OCI-LY3 (cell line): ENCODE measurements at regions not wholly inside any gene's neighbourhood (a gene's known extent, or its start where the extent isn't known, plus 50 kb on each side); places are given as distances from the start of the nearest gene placed in this dataset.

Experiments used
- H2AFZ ChIP-seq: fragments of 200-600, 300-600 bp; shearing (Covaris generic); 2 replicates; pipeline ENCODE4 v1.6.0; 2014; ENCODE audit warnings: antibody characterized with exemption, low read depth, low read length
- H3K27ac ChIP-seq: fragments of 200-600, 300-600 bp; sonication (generic); 2 replicates; pipeline ENCODE4 v1.5.1; 2014; ENCODE audit warnings: mild to moderate bottlenecking, low read length, moderate library complexity, mixed read lengths
- H3K27me3 ChIP-seq: fragments of 200-600, 300-600 bp; sonication (generic); 2 replicates; pipeline ENCODE4 v1.6.1; 2014; ENCODE audit warnings: low read depth, low read length, mixed read lengths
- H3K36me3 ChIP-seq: fragments of 200-600, 300-600 bp; sonication (generic); replicated peaks from 2 replicates; pipeline ENCODE3; 2014; ENCODE audit warnings: low read depth, low read length, mixed read lengths
- H3K4me1 ChIP-seq: fragments of 300-600, 200-600 bp; sonication (generic); 2 replicates; pipeline ENCODE4 v1.6.1; 2014; ENCODE audit warnings: low read length, mixed read lengths
- H3K4me2 ChIP-seq: fragments of 200-600, 300-600 bp; sonication (generic); 2 replicates; pipeline ENCODE4 v1.6.1; 2014; ENCODE audit warnings: low read length, mixed read lengths
- H3K4me3 ChIP-seq: fragments of 300-600, 200-600 bp; sonication (generic); 2 replicates; pipeline ENCODE4 v1.5.1; 2014; ENCODE audit warnings: antibody characterized with exemption, mild to moderate bottlenecking, low read length, moderate library complexity
- H3K79me2 ChIP-seq: fragments of 300-600, 200-600 bp; shearing (Covaris generic); 2 replicates; pipeline ENCODE4 v1.6.1; 2014; ENCODE audit warnings: mild to moderate bottlenecking, low read length, mixed read lengths
- H3K9ac ChIP-seq: fragments of 300-600, 200-600 bp; shearing (Covaris generic); 2 replicates; pipeline ENCODE4 v1.6.0; 2014; ENCODE audit warnings: mild to moderate bottlenecking, low read length, moderate library complexity
- H3K9me3 ChIP-seq: fragments of 200-600, 300-600 bp; shearing (Covaris generic); 2 replicates; pipeline ENCODE4 v1.6.1; 2014; ENCODE audit warnings: low read length, mixed read lengths; ENCODE audit not compliant: insufficient read depth
- H4K20me1 ChIP-seq: fragments of 200-600, 300-600 bp; sonication (generic); 2 replicates; pipeline ENCODE4 v1.6.1; 2016; ENCODE audit warnings: low read length, mixed read lengths; ENCODE audit not compliant: insufficient read depth
- EZH2phosphoT487 ChIP-seq: fragments of 200-600 bp; shearing (Covaris generic); IDR thresholded peaks from 2 replicates; pipeline ENCODE4 v1.6.1; 2018; ENCODE audit warnings: antibody characterized with exemption, mixed run types, low read depth
- TF ChIP-seq, protein P1 (sequence below): fragments of 200-600, 300-600 bp; sonication (generic); IDR thresholded peaks from 2 replicates; pipeline ENCODE4 v1.5.1; 2014; ENCODE audit warnings: antibody characterized with exemption, low read length, low read depth

DNA sequence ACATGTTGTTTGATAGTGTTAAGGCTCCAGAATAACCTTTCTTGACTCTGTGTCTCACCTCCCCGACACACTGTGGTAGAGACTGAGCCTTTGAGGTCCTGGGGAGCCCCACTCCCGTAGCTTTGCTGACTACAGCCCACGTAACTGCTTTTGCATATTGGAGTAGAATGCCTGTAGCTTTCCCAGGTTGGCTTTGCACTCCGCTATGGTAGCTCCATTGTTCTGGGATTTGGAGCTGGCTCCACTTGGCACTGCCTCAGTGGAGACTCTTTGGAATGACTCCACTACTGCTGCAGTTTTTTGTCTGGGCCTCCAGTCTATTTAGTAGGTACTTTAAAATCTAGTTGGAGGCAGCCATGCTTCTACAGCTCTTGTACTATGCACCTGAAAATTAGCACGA is 56.2 kb upstream of the ANXA1 start:
- Histone ChIP-seq H3K4me1 (no peaks in the 10 kb centered on the region), H3K79me2 (no peaks in the 10 kb centered on the region), H3K9ac (no peak overlapping the region), H3K4me3 (no peak overlapping the region), H3K36me3 (no peaks in the 10 kb centered on the region), H3K9me3 (no peaks in the 10 kb centered on the region), H2AFZ (no peak overlapping the region), H3K4me2 (no peak overlapping the region), H3K27ac (no peak overlapping the region), H4K20me1 (no peaks in the 10 kb centered on the region), H3K27me3 (no peaks in the 10 kb centered on the region)
- TF ChIP-seq, protein P1, sequence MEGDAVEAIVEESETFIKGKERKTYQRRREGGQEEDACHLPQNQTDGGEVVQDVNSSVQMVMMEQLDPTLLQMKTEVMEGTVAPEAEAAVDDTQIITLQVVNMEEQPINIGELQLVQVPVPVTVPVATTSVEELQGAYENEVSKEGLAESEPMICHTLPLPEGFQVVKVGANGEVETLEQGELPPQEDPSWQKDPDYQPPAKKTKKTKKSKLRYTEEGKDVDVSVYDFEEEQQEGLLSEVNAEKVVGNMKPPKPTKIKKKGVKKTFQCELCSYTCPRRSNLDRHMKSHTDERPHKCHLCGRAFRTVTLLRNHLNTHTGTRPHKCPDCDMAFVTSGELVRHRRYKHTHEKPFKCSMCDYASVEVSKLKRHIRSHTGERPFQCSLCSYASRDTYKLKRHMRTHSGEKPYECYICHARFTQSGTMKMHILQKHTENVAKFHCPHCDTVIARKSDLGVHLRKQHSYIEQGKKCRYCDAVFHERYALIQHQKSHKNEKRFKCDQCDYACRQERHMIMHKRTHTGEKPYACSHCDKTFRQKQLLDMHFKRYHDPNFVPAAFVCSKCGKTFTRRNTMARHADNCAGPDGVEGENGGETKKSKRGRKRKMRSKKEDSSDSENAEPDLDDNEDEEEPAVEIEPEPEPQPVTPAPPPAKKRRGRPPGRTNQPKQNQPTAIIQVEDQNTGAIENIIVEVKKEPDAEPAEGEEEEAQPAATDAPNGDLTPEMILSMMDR: no peak
- TF ChIP-seq EZH2phosphoT487: no peak

DNA sequence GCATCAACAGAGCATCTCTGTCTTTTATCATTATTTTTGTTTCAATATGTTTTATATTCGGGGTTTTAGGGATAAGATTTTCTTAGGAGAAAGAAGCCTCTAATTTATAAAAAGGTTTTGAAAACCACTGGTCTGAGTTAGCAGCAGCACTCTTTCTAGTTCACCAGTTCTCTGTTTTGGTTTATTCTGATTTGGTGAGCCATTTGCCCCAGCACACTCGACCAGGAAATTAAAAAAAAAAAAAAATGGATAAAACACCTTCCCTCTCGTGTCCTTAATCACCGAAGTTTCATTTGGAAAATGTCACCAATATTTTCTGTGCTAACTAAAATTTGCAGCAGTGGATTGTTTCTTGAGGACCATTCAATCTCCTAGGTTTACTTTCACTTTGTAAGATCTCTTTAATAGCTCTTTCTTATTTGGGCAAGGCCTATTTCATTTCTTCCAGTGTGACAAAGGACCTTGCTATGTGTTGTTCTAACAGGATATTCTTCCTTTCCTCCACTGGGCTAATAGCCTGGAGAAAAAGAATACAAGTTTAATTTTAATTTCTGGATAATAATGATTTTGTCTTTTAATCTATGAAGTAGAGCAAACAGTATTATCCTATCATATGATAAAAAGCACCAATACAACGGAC is 57.8 kb upstream of the ANXA1 start:
- H3K9ac ChIP-seq: peak overlapping the region; percentile 12; the same call in 1 of the 2 replicates
- no peaks in the 10 kb centered on the region for H3K4me1 ChIP-seq
- no peak overlapping the region for H3K27ac ChIP-seq
- H3K27me3 ChIP-seq: no peaks in the 10 kb centered on the region
- peak overlapping the region; percentile 50 for H3K4me2 ChIP-seq
- no peaks in the 10 kb centered on the region for H3K79me2 ChIP-seq
- H4K20me1 ChIP-seq: no peaks in the 10 kb centered on the region
- TF ChIP-seq EZH2phosphoT487: no peak
- TF ChIP-seq, protein P1: no peak
- peak overlapping the region; percentile 59; the same call in 1 of the 2 replicates for H2AFZ ChIP-seq
- no peaks in the 10 kb centered on the region for H3K36me3 ChIP-seq
- H3K9me3 ChIP-seq: no peaks in the 10 kb centered on the region
- H3K4me3 ChIP-seq: peak overlapping the region; percentile 50

- H4K20me1 ChIP-seq: no peaks in the 10 kb centered on the region
- peak overlapping the region; percentile 59; the same call in 1 of the 2 replicates for H2AFZ ChIP-seq
- H3K9ac ChIP-seq: no peak overlapping the region
- no peaks in the 10 kb centered on the region for H3K9me3 ChIP-seq
- peak overlapping the region; percentile 50 for H3K4me3 ChIP-seq
- H3K4me2 ChIP-seq: peak overlapping the region; percentile 50
- H3K27me3 ChIP-seq: no peaks in the 10 kb centered on the region
- no peaks in the 10 kb centered on the region for H3K79me2 ChIP-seq
- TF ChIP-seq, protein P1: no peak
- TF ChIP-seq EZH2phosphoT487: no peak
- no peak overlapping the region for H3K27ac ChIP-seq
- H3K4me1 ChIP-seq: no peaks in the 10 kb centered on the region
- no peaks in the 10 kb centered on the region for H3K36me3 ChIP-seq
Measured at GRCh38 chr9:73093016-73093739, 58.5 kb upstream of the ANXA1 start.

- no peak overlapping the region for H3K27ac ChIP-seq
- TF ChIP-seq, protein P1: no peak
- no peak for TF ChIP-seq EZH2phosphoT487
- no peak overlapping the region for H3K4me3 ChIP-seq
- no peaks in the 10 kb centered on the region for H4K20me1 ChIP-seq
- no peaks in the 10 kb centered on the region for H3K9me3 ChIP-seq
- H3K27me3 ChIP-seq: no peaks in the 10 kb centered on the region
- H3K4me1 ChIP-seq: no peaks in the 10 kb centered on the region
- no peak overlapping the region for H2AFZ ChIP-seq
- no peaks in the 10 kb centered on the region for H3K79me2 ChIP-seq
- H3K9ac ChIP-seq: no peak overlapping the region
- H3K36me3 ChIP-seq: no peaks in the 10 kb centered on the region
- no peak overlapping the region for H3K4me2 ChIP-seq
Measured at GRCh38 chr9:73091909-73092308, 59.8 kb upstream of the ANXA1 start.
